ENCODE measurements at regions not wholly inside any gene's neighbourhood (a gene's known extent, or its start where the extent isn't known, plus 50 kb on each side); places are given as distances from the start of the nearest gene placed in this dataset.

GRCh38 chr2:58378152-58378551 is 137.0 kb upstream of the FANCL start:
- no peak for DNase-seq (ENCODE audit: low read depth in 1 of 2, low spot score in 1 of 2)
- no peaks in the 10 kb centered on the region for H3K9me3 ChIP-seq
- no peak overlapping the region for H3K4me3 ChIP-seq
- ChIA-PET POLR2A (no interaction called here), CTCF (interaction anchor here (0.8 kb wide), 1 partner anchor 27 kb away, joined by 3 read pairs; no protein-coding TSS in a partner anchor)
- H3K4me1 ChIP-seq: no peaks in the 10 kb centered on the region
- FAIRE-seq: peak; percentile 23
- H3K27ac ChIP-seq: no peak overlapping the region
- TF ChIP-seq CEBPB (IDR thresholded peaks at IDR 0.05) (no peak), CHD4 (IDR thresholded peaks at IDR 0.05; ENCODE audit: borderline replicate concordance) (no peak)
- no peak overlapping the region for H3K4me2 ChIP-seq
- no peak for ATAC-seq
- WGBS (ENCODE audit: missing lambda C conversion rate): 83% methylated on average over 5 of the region's 5 CpGs

DNA sequence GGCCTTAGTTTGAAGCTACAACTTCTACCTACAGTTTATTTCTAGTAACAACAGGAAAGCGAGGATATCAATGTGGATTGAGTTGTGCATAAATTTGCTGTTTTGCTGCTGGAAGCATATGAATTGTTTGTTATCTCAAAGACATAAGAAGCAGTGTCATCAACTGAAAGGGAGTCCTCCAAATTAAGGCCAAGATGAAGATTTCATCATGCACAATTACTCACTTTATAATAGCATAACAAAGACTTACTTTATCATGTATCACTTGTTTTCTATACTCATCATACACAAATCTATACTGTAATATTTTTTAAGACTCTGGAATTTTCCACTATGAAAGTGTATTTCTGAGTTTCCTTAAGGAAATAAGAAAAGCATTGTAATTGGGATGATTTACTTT is 136.1 kb upstream of the FANCL start:
- no peak for ATAC-seq
- WGBS (ENCODE audit: missing lambda C conversion rate): 68% methylated on average over 1 of the region's 1 CpG
- Histone ChIP-seq H3K4me2 (no peak overlapping the region), H3K4me3 (no peak overlapping the region), H3K27ac (no peak overlapping the region), H3K4me1 (no peaks in the 10 kb centered on the region), H3K9me3 (no peaks in the 10 kb centered on the region)
- POLR2A ChIA-PET: no interaction called here
- no peak for DNase-seq (ENCODE audit: low read depth in 1 of 2, low spot score in 1 of 2)
- no peak for FAIRE-seq
- no peak for TF ChIP-seq HOXA7 (CRISPR knock-in tag; IDR thresholded peaks at IDR 0.05)
- no peak for TF ChIP-seq RCOR1 (IDR thresholded peaks at IDR 0.05; ENCODE audit: low read depth, low read length)
- CTCF ChIA-PET: no interaction called here

- Histone ChIP-seq H3K9me3 (no peaks in the 10 kb centered on the region), H3K4me3 (no peak overlapping the region), H3K4me2 (no peak overlapping the region), H3K27ac (no peak overlapping the region), H3K4me1 (no peaks in the 10 kb centered on the region)
- DNase-seq (ENCODE audit: low read depth in 1 of 2, low spot score in 1 of 2) (peak; percentile 1 to 3), ATAC-seq (no peak), FAIRE-seq (peak; percentile 39)
- POLR2A ChIA-PET: no interaction called here
- TF ChIP-seq JUNB (IDR thresholded peaks at IDR 0.05) (peak; percentile 27; the same call in 1 of the 2 replicates), GATA3 (IDR thresholded peaks at IDR 0.05; ENCODE audit: borderline replicate concordance) (no peak), SMC3 (IDR thresholded peaks at IDR 0.05) (no peak)
- CTCF ChIA-PET: no interaction called here
- 28% methylated on average over 1 of the region's 1 CpG for WGBS (ENCODE audit: missing lambda C conversion rate)
Measured at GRCh38 chr2:58376592-58376991, 135.5 kb upstream of the FANCL start.

DNA sequence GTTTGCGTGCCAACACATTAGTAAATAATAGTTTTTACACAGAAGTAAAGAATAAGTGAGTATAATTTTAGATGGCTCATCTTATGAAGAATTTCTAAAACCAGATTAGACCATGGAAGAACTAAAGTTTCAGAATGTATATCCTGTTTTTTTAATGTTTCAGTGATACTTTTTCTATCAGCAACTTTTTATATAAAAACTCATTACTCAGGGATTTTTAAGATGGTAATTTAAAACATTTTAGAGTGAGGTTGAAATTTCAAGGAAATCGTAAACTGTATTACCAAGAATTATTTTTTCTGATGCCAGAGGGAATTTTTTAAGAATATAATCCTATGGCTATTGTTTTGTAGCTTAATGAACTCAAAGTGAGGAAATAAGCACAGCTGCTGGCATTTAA is 128.5 kb upstream of the FANCL start:
- CTCF ChIA-PET: no interaction called here

GRCh38 chr2:58364098-58364497 is 123.0 kb upstream of the FANCL start:
- H3K4me2 ChIP-seq: no peak overlapping the region
- no peak for FAIRE-seq
- no peak for ATAC-seq
- no peak for DNase-seq (ENCODE audit: low read depth in 1 of 2, low spot score in 1 of 2)
- no peak overlapping the region for H3K4me3 ChIP-seq
- H3K9me3 ChIP-seq: no peaks in the 10 kb centered on the region
- no peaks in the 10 kb centered on the region for H3K4me1 ChIP-seq
- 96% methylated on average over 4 of the region's 4 CpGs for WGBS (ENCODE audit: missing lambda C conversion rate)
- ChIA-PET POLR2A (no interaction called here), CTCF (interaction anchor here (1.4 kb wide), 1 partner anchor 10 kb away, joined by 3 read pairs; no protein-coding TSS in a partner anchor)
- H3K27ac ChIP-seq: no peak overlapping the region
- no peak for TF ChIP-seq MAZ (IDR thresholded peaks at IDR 0.05; ENCODE audit: borderline replicate concordance, low read depth, low read length)
- no peak for TF ChIP-seq REST (IDR thresholded peaks at IDR 0.05)
- no peak for TF ChIP-seq CHD4 (IDR thresholded peaks at IDR 0.05; ENCODE audit: borderline replicate concordance)
- no peak for TF ChIP-seq TP53 (CRISPR knock-in tag; IDR thresholded peaks at IDR 0.05)
- no peak for TF ChIP-seq PHF8 (IDR thresholded peaks at IDR 0.05; ENCODE audit: borderline replicate concordance, low read depth)
- no peak for TF ChIP-seq FOSB (CRISPR knock-in tag; IDR thresholded peaks at IDR 0.05)
- no peak for TF ChIP-seq SREBF2 (IDR thresholded peaks at IDR 0.05)
- no peak for TF ChIP-seq KDM1A (IDR thresholded peaks at IDR 0.05; ENCODE audit: low read depth)
- TF ChIP-seq HES2 (IDR thresholded peaks at IDR 0.05): no peak
- no peak for TF ChIP-seq MAX (IDR thresholded peaks at IDR 0.05)
- TF ChIP-seq EP300 (IDR thresholded peaks at IDR 0.05): no peak

More for the DNA sequence above, 128.5 kb upstream of the FANCL start:
- no peak for DNase-seq (ENCODE audit: low read depth in 1 of 2, low spot score in 1 of 2)
- POLR2A ChIA-PET: no interaction called here
- H3K4me1 ChIP-seq: no peaks in the 10 kb centered on the region
- WGBS (ENCODE audit: missing lambda C conversion rate): 61% methylated on average over 2 of the region's 2 CpGs
- TF ChIP-seq POLR2A (IDR thresholded peaks at IDR 0.05; ENCODE audit: low read length) (no peak), MAFK (IDR thresholded peaks at IDR 0.05; ENCODE audit: partially characterized antibody) (peak; percentile 55), MYC (IDR thresholded peaks at IDR 0.05; ENCODE audit: borderline replicate concordance, low read length) (no peak)
- no peak for FAIRE-seq
- H3K4me3 ChIP-seq: no peak overlapping the region
- no peak for ATAC-seq
- no peaks in the 10 kb centered on the region for H3K9me3 ChIP-seq
- no peak overlapping the region for H3K27ac ChIP-seq
- H3K4me2 ChIP-seq: no peak overlapping the region

Data from A549 (cell line).